WTC11 (cell line): ENCODE measurements at regions not wholly inside any gene's neighbourhood (a gene's known extent, or its start where the extent isn't known, plus 50 kb on each side); places are given as distances from the start of the nearest gene placed in this dataset.

Experiments
- CREB1 ChIP-seq: sonication (generic); formaldehyde crosslinking; IDR thresholded peaks from 2 replicates; pipeline ENCODE4 v1.8.0; 2023; ENCODE audit warnings: mild to moderate bottlenecking, missing genetic modification reagents
- IRF2 ChIP-seq: sonication (generic); formaldehyde crosslinking; IDR thresholded peaks from 2 replicates; pipeline ENCODE4 v1.8.0; 2022; ENCODE audit warnings: low read depth, missing genetic modification reagents, borderline replicate concordance
- SMAD4 ChIP-seq: sonication (generic); formaldehyde crosslinking; IDR thresholded peaks from 2 replicates; pipeline ENCODE4 v1.8.0; 2022; ENCODE audit warnings: mild to moderate bottlenecking, missing genetic modification reagents
- TEAD1 ChIP-seq: sonication (generic); formaldehyde crosslinking; IDR thresholded peaks from 2 replicates; pipeline ENCODE4 v1.8.0; 2022; ENCODE audit warnings: mild to moderate bottlenecking, missing genetic modification reagents
- TP53 ChIP-seq: sonication (generic); formaldehyde crosslinking; IDR thresholded peaks from 2 replicates; pipeline ENCODE4 v1.8.1; 2023; ENCODE audit warnings: mild to moderate bottlenecking, missing genetic modification reagents
- ZNF121 ChIP-seq: sonication (generic); formaldehyde crosslinking; IDR thresholded peaks from 2 replicates; pipeline ENCODE4 v1.8.0; 2023; ENCODE audit warnings: missing genetic modification reagents
- TF ChIP-seq, protein P1 (sequence below): fragments of 200-600 bp; IDR thresholded peaks from 2 replicates; pipeline ENCODE4 v1.8.0; 2022; ENCODE audit warnings: antibody characterized with exemption
- TF ChIP-seq, protein P2 (sequence below): sonication (generic); formaldehyde crosslinking; IDR thresholded peaks from 2 replicates; pipeline ENCODE4 v1.8.1; 2022; ENCODE audit warnings: low read depth, mild to moderate bottlenecking, moderate library complexity, missing genetic modification reagents, borderline replicate concordance
- TF ChIP-seq, protein P3 (sequence below): sonication (generic); formaldehyde crosslinking; IDR thresholded peaks from 2 replicates; pipeline ENCODE4 v1.8.1; 2023; ENCODE audit warnings: mild to moderate bottlenecking, missing genetic modification reagents, moderate library complexity
- TF ChIP-seq, protein P4 (sequence below): sonication (generic); formaldehyde crosslinking; IDR thresholded peaks from 2 replicates; pipeline ENCODE4 v1.8.1; 2022; ENCODE audit warnings: mild to moderate bottlenecking, missing genetic modification reagents, moderate library complexity, borderline replicate concordance

DNA sequence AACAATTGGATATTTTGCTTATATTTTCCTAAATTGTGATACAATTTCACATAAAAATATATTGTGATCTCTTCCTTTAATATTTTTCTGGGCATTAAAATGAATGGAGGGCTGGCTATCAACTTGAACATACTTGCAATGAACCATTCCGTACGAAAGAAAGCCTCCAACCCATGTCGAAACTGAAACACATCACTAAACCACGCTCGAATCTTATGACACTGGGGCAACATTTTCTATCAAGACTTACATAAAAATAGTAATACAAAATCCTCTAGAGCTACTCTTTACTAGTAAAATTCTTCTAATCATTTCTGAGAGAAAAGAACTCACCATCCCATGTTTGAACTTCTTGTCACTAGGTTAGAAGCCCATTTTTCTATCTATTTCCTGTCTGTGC is 132.8 kb upstream of the DOK6 start:
- TF ChIP-seq, protein P1, sequence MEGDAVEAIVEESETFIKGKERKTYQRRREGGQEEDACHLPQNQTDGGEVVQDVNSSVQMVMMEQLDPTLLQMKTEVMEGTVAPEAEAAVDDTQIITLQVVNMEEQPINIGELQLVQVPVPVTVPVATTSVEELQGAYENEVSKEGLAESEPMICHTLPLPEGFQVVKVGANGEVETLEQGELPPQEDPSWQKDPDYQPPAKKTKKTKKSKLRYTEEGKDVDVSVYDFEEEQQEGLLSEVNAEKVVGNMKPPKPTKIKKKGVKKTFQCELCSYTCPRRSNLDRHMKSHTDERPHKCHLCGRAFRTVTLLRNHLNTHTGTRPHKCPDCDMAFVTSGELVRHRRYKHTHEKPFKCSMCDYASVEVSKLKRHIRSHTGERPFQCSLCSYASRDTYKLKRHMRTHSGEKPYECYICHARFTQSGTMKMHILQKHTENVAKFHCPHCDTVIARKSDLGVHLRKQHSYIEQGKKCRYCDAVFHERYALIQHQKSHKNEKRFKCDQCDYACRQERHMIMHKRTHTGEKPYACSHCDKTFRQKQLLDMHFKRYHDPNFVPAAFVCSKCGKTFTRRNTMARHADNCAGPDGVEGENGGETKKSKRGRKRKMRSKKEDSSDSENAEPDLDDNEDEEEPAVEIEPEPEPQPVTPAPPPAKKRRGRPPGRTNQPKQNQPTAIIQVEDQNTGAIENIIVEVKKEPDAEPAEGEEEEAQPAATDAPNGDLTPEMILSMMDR = no peak
- no peak for TF ChIP-seq IRF2
- TF ChIP-seq, protein P2, sequence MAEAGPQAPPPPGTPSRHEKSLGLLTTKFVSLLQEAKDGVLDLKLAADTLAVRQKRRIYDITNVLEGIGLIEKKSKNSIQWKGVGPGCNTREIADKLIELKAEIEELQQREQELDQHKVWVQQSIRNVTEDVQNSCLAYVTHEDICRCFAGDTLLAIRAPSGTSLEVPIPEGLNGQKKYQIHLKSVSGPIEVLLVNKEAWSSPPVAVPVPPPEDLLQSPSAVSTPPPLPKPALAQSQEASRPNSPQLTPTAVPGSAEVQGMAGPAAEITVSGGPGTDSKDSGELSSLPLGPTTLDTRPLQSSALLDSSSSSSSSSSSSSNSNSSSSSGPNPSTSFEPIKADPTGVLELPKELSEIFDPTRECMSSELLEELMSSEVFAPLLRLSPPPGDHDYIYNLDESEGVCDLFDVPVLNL (CRISPR knock-in tag) = no peak
- TF ChIP-seq CREB1 = no peak
- TF ChIP-seq, protein P3, sequence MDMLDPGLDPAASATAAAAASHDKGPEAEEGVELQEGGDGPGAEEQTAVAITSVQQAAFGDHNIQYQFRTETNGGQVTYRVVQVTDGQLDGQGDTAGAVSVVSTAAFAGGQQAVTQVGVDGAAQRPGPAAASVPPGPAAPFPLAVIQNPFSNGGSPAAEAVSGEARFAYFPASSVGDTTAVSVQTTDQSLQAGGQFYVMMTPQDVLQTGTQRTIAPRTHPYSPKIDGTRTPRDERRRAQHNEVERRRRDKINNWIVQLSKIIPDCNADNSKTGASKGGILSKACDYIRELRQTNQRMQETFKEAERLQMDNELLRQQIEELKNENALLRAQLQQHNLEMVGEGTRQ = no peak
- no peak for TF ChIP-seq SMAD4 (CRISPR knock-in tag)
- no peak for TF ChIP-seq ZNF121 (CRISPR knock-in tag)
- TF ChIP-seq TP53 (CRISPR knock-in tag) = no peak
- no peak for TF ChIP-seq TEAD1 (CRISPR knock-in tag)
- TF ChIP-seq, protein P4, sequence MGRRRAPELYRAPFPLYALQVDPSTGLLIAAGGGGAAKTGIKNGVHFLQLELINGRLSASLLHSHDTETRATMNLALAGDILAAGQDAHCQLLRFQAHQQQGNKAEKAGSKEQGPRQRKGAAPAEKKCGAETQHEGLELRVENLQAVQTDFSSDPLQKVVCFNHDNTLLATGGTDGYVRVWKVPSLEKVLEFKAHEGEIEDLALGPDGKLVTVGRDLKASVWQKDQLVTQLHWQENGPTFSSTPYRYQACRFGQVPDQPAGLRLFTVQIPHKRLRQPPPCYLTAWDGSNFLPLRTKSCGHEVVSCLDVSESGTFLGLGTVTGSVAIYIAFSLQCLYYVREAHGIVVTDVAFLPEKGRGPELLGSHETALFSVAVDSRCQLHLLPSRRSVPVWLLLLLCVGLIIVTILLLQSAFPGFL (CRISPR knock-in tag) = no peak
